ENCODE measurements at regions not wholly inside any gene's neighbourhood (a gene's known extent, or its start where the extent isn't known, plus 50 kb on each side); places are given as distances from the start of the nearest gene placed in this dataset.

DNA sequence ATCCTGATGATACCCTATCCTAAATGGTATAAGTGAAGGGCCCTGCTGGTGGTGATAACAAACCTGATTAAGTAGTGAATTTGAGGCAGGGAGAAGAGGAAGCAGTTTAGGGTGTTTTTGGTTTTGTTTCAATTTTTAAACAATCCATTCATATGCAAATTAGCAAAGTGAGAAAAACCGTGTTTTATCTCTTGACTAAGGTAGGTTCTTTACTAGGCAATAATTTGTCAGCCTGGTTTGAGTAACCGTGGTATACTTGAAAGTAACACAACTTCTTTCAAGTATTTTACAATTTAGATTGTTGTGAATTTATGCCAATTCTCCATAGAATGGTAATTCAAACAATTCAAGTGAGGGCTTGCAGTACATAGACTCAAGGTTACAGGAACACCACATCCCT lies 177.8 kb upstream of the CD180 start:
- DNase-seq (ENCODE audit: low read depth in 2 of 2): no peak

DNA sequence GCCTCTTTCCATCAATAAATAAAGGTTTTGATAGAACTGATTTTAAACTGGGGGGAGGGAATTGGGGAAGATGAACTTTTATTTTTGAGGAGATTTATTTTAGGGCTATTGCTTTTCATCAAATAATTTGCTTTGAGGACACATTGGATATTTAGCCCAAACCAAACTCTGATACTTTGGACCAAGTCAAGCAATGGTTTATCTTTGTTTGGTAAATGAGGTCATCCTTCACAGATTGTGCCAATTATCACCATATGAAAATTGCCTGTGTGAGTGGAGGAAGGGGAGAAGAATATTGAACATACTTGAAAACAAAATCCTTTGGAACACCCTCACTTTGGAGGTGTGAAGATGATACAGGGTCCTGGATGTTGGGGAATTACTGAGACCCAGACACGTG lies 176.9 kb upstream of the CD180 start:
- DNase-seq (ENCODE audit: low read depth in 2 of 2): no peak

DNA sequence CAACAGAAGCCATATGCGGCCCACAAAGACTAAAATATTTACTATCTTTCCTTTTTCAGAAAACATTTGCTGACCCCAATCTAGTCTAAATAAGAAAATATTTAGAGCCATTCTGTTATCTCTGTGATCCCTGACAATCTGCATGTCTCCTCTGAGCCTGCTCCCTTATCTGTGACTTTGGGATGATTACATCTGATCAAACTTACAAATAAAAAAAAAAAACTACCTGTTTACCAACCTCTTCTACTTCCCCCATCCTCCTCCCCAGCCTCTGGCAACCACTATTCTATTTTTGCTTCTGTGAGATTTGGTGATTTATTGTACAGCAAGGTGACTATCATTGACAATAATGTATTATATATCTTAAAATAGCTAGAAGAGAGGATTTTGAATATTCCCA lies 176.3 kb upstream of the CD180 start:
- no peak for DNase-seq (ENCODE audit: low read depth in 2 of 2)

DNA sequence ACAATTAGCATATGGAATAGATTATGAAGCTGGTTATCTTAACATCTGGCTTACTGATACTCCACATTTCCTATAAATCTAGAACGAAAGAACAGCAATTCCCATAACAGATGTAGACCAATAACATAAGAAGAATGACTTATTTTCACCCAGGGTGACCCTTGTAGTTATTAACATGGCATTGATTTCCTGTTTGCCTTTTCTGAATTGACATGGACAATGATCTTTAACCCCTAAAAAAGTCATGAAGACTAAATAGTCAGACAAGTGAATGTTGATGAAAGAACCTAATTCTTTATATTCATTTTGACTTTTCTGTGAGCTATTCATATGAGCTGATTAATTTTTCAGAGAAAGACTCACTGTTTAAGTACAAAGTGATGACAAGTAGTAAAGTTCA lies 175.3 kb upstream of the CD180 start:
- no peak for DNase-seq (ENCODE audit: low read depth in 2 of 2)

DNA sequence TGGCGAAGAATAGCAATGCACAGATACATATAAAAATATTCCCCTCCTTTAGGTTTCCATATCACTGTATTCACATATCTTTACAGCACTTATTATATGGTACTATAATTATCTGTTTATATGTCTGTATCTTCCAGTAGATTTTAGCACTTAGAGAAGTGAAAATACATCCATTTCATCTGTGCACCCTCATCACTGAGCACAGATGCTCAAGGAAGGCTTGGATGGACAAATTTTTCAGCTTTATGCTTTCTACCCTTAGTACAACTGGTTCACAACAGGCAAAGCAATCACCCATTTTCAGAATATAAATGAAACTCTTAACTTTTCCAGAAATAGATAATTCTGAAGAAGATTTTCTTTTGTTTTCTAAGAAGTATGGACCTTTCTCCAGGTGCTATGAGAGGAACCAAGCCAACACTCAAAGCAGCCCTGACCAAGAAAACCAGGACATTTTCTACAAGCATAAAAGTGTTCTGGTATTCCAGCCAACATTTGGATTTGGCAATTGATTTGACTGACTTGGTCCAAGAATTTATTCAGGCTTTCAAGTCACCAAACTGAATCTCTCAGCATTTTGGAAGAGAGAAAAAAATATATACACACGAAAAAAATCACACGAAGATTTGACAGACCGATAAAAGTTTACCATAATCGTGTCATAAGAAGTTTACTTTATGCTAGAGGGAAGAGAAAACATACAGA lies 170.2 kb upstream of the CD180 start:
- DNase-seq (ENCODE audit: low read depth in 2 of 2): no peak

DNA sequence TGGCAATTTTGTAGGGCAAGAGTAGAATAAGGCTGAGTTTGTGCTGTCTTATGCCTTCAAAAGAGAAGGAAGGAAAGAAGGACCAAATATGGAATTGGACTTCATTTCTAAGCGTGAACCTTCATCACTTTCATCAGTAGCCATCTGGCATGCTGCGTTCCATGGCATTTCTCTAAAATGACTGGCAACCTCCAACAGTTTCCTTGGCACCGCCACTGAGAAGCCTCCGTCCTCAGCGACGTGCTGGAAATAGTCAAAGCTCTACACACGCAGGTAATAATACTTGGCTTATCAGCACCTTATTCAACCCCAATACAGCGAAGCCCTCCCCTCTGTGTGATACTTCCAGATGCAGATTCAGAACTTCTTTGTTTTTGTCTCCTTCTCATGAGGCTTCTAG lies 169.7 kb upstream of the CD180 start:
- no peak for DNase-seq (ENCODE audit: low read depth in 2 of 2)

DNA sequence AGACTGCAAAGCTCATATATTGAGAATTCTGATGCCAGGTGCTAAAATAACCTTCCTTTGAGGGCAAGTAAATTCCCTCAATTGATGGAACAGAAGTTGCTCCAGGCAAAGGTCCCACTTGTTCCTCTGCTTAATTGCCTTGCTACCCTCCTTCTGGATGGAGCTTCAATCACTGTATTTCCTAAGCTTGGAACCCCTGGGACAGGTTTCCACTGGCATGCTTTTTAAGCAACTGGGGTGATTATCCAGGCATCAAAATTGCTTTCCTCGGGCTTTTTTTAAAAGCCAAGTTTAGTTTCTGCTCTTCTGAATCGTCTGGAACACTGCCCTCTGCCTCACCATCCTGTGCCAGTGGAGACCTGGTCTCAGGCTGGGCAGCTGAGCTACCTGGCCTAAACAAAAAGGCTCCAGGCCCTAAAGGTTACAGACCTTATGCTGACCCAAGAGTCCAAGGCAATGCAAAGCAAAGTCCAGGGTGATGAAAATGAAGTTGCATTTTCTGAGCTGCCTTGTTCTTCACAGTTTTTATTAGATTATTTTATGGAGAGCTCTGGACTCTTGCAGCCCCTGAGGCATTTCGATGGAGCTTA lies 167.9 kb upstream of the CD180 start:
- DNase-seq (ENCODE audit: low read depth in 2 of 2): no peak

DNA sequence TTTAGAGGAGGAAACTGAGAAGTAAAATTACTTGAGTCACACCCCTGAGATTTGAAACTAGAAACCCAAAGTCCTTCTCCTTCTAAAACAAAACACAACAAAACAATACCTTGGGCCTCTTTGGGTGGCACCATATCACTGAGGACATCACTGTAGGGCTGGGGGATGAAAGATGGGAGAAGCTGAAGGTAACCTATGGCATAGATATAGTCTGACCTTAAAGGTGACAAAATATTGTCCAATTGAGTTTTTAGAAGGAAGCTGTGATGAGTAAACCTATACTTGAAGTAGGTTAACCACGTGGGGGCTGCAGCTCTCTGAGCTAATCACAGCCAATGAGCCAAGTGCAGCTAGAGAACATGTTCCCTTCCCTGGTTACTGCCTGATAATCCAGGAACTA lies 167.4 kb upstream of the CD180 start:
- no peak for DNase-seq (ENCODE audit: low read depth in 2 of 2)

DNA sequence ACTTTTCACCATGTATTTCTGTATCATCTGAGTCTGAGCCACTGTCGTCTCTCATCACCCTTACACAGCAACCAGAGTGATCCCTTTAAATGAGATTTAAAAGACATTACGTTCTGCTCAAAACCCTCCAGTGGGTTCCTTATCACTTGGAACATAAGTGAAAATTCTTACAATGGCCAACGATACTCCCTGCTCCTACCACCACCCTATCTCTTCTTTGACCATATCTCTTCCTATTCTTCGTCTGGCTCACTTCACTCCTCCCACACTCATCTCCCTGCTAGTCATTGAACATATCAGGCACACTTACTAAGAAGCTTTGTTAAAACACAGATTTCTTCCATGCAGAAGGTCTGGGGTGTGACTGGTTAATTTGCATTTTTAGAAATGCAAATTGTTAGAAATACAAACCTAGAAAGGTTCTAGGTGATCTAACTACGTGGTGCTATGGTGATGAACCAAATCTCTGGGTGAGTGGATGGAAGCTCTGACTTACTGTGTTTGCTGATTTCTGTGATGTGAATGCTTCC lies 166.6 kb upstream of the CD180 start:
- DNase-seq (ENCODE audit: low read depth in 2 of 2): no peak

DNA sequence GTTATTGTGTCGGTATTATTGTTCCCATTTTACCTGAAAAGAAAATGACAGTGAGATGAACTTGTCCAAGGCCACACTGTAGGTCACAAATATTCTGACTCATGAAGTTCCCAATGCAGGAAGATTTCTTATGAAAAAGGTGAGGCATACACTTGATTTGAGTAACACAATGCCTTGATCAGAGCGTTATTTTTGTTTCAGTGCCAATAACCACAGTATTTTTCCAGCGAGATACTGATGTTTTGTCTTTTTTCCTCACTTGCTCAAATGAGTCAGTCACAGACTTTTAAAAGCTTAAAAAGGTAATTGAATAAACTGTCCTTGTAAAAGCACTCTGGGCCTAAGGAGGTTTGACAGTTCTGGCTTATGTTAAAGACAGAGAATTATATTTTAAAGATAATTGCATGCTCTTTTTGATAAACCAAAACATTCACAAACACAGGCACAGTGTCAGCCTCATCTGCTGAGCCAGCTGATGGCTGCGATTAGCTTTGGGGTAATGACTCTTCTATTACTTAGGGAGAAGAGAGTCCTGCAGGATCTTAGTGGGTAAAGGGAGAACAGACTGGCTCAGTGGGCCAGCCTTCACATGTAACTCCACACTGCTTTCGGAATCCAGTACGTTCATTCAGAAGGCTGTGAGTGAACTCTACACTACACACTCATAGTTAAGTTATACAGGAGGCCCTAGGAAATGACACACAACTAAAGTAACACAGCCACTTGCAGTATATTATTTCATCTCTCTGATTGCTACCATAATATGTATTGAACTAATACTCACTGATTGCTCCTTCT lies 165.5 kb upstream of the CD180 start:
- no peak for DNase-seq (ENCODE audit: low read depth in 2 of 2)

DNA sequence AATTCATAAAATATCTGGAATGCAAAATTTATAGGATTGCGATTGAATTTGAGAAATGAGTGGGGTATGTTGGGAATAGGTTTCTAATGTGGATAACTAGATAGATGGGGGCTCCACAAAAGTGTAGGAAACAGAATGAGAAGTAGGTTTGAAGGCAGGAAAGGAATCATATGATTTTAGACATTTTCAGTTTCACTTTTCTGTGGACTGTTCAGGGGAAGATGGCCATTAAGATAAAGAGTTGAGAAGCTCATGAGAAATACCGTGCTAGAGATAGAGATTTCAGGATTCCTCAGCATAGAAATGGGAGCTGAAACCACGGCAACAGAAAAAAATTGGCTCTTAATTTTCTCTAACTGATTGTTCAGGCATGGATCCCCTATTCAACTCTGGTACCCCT lies 163.4 kb upstream of the CD180 start:
- DNase-seq (ENCODE audit: low read depth in 2 of 2): no peak

DNA sequence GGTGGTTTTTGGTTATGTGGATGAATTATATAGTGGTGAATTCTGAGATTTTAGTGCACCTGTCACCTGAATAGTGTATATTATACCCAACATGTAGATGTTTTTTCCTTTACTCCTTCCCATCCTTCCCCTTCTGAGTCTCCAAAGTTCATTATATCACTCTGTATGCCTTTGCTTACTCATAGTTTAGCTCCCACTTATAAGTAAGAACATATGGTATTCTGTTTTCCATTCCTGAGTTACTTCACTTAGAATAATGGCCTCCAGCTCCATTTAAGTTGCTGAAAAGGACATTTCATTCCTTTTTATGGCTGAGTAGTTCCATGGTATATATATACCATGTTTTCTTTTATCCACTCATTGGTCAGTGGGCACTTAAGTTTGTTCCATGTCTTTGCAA lies 161.6 kb upstream of the CD180 start:
- no peak for DNase-seq (ENCODE audit: low read depth in 2 of 2)

DNA sequence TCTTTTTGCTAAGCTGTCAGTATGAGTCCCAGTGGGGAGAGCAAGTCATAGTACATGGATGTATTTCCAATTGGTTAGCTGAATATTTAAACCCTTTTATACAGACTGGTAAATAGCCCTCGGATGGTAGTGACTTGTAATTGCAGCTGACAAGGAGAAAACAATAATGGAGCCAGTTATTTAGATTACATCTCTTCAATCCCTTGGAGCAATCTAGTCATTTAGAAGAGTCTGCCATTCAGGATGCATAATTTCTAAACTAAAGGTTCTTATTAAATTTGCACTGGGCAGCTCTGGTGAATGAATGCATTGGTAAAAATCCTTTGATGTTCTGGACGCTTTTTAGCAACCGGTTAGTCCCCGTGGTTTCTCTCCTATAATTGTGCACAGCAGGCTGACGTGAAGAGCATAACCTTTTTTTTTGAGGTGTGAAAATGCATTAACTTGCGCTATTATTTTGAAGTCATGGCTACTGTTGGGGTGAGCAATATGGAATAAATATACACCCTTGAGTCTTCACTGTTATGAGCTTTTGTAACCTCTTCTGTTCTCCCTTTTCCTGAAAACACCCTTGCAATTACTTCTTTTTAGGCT lies 158.6 kb upstream of the CD180 start:
- no peak for DNase-seq (ENCODE audit: low read depth in 2 of 2)

DNA sequence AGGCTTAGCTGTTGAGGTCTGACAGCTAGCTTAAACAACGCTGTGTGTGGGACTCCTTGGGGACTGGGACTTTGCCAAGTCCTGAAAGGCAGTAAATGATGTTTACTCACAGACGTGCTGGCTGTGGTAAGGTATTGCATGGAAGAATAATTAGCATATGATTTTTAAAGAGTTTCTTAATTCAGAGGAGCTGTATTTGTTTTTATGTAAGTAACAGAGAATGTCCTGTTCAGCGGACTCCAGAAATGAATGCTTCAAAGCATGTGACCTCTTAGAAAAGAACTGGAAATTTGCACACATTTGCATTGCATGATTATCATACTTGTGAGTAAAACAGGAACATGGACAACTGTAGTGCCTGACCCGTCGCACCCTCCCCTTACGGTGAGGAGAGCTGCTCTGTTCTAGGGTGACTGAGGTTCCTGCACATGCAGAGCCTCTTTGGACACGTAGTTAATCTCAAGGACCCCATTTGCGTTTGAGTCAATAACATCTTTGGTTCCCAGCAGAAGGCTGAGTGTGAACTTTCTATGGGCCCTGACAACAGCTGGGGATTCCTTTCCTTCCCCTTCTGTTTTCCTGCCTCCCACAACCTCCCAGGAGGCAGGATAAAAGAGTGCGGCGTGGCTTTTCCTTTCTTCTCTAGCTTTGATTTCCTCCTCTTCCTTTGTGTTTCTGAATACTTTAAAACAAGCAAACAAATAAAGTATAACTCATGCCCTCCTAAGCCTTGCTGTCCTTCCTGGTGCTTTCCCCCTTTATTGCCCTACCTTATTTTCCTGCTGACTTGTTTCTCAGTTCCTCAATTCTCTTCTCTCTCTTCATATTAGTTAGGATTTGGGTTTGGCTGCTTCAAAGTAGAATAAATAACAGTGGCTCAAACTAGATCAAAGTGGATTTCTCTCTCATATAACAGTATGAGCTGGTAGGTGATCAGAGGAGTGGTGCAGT lies 157.2 kb upstream of the CD180 start:
- no peak for DNase-seq (ENCODE audit: low read depth in 2 of 2)

DNA sequence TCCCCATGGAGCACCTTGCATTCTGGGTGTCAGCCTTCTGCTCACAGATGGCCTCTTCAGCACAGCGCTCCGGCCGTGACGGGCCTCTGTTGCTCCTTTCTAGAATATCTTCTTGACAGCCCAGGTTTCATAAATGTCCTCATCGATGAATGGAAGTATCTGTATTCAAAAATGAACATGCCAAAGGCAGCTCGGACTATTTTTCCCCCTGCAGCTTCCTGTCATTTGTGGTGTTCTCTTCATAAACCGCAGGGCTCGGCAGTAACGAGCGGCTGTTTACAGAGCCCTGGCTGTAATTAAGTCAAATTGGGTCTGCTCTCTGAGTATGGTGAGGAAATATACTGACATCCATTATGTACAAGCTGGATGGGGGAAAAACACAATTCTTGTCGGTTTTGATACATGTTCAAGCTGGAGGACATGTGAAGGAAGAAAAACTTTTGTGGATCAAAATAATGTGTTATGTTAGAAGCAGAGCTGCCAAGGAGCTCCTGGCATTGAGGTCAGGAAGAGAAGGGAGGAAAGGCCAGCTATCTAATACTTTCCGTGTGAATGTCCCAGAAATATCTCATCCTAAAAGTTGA lies 154.1 kb upstream of the CD180 start:
- no peak for DNase-seq (ENCODE audit: low read depth in 2 of 2)

DNA sequence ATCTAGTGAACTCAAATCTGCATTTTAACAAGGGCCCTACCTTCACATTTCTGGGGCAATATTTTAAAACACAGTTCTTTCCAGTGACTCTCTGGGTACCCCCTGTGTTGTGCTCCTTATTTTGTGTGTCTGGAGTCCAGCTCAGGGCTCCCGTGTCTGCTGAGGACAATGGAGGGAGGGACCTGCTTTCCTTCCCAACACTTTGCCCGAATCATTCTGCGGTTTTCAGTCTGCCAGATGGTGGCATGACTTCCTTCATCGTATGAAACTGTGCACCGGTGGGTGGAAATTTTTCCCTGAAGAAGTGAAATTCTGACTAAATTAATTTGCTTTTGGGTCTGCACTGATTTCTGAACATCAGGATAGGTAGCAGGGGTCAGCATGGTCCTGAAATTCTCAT lies 153.6 kb upstream of the CD180 start:
- no peak for DNase-seq (ENCODE audit: low read depth in 2 of 2)

DNA sequence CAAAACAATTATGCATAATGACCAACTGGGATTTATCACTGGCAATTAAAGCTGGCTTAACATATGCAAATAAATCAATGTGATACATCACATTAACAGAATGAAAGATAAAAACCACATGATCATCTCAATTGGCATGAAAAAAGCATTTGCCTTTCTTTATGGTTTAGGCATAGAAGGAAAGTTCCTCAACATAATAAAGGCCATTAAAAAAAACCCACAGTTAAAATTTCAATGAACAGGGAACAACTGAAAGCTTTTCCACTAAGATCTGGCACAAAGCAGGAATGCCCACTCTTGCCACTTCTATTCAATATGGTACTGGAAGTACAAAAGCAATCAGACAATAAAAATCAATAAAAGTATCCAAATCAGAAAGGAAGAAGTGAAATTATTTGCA lies 151.2 kb upstream of the CD180 start:
- DNase-seq (ENCODE audit: low read depth in 2 of 2): no peak

DNA sequence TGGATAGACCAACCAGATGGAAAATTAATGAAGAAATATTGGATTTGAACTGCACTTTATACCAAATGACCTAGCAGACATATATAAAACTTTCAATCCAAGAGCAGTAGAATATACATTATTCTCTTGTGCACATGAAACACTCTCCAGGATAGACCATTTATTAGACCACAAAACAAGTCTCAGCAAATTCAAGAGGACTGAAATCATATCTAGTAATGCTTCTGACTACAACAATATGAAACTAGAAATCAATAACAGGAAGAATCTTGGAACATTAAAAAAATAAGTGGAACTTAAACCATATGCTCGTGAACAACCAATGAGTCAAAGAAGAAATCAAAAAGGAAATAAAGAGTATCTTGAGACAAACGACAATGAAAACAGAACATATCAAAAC lies 150.0 kb upstream of the CD180 start:
- DNase-seq (ENCODE audit: low read depth in 2 of 2): no peak

DNA sequence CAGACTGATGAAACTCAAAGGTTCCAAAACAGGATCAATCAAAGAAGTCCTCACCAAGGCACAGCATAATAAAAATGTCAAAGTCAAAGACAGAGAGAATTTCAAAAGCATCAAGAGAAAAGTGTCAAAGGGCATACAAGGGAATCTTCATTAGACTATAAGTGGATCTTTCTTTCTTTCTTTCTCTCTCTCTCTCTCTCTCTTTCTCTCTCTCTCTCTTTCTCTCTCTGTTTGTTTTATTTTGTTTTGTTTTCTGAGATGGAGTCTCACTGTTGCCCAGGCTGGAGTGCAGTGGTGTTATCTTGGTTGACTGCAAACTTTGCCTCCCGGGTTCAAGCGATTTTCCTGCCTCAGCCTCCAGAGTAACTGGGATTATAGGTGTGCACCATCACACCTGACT lies 148.3 kb upstream of the CD180 start:
- no peak for DNase-seq (ENCODE audit: low read depth in 2 of 2)

DNA sequence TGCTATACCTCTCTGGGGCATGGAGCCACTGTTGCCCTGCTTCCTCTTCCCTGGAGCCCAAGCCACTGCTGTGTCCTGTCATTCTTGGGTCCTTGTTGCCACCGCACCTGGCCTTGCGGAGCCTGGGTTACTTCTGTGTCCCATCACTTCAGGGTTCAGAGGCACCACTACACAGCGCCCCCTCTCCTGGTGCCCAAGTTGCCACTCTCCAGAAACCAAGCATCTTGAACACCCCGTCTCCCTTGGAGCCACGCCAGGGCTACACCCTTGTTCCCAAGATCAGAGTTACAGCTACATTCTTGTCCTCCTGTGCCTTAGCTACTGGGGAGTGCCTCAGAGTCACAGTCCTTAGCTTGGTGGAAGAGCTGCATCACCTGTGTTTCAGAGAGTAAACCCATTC lies 147.2 kb upstream of the CD180 start:
- no peak for DNase-seq (ENCODE audit: low read depth in 2 of 2)

DNA sequence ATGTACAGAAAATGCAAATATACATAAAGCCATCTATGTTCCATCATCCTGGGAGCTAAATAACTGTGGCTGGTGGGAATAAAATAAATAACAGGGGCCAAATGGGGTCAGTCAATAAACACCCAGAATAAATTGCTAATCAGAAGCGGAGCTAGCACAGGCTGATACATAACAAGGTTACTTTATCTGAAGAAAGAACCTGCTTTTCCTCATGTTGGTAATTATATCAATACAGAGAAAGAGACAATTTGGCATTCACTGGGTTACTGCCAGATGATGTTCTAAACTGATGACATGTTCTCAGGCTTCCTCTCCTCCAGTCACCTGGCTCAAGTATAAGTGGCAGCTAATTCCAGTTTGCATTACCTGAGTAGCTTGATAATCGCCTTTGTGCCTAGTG lies 144.9 kb upstream of the CD180 start:
- no peak for DNase-seq (ENCODE audit: low read depth in 2 of 2)

All from stimulated activated CD8-positive, alpha-beta memory T cell treated with anti-CD3 and anti-CD28 coated beads, Interleukin-15, amount 100 ng/mL, for 48 hours (primary cell).